ENCODE measurements at regions not wholly inside any gene's neighbourhood (a gene's known extent, or its start where the extent isn't known, plus 50 kb on each side); places are given as distances from the start of the nearest gene placed in this dataset.
"Not testable (repeated sequence)": the region's sequence is repeated elsewhere in the genome, so short reads cannot be mapped to it uniquely, and the experiment has no call there.

DNA sequence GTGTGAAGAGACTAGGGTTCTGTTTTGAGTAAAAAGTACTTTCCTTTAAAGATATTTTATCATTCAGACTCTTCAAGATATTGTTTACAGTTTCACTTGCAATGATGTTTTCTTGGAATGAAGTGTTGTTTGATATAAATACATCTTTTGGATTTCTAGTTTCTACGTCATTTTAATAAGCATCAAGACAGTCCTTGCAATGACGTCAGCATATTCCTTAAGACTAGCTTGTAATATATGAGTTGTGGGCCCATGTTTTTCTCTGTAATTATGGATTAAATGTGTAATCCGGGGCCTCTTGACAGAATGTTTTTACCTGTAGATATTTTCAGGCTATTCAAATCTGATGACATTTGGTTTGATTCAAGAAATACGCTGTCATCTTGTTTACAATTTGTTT lies 66.1 kb downstream of the RBMX2 start:
- intact Hi-C loops (cut with DNase I): no loop called here
- no peaks in the 10 kb centered on the region for H3K27me3 ChIP-seq
- DNase-seq: no peak
- H3K27ac ChIP-seq: no peak overlapping the region
- no peak for ATAC-seq
- H3K4me3 ChIP-seq: no peak overlapping the region
- no peaks in the 10 kb centered on the region for H3K4me1 ChIP-seq
- H3K36me3 ChIP-seq: no peaks in the 10 kb centered on the region
- no peaks in the 10 kb centered on the region for H3K9me3 ChIP-seq
- no peak for TF ChIP-seq CTCF (IDR thresholded peaks at IDR 0.05)

DNA sequence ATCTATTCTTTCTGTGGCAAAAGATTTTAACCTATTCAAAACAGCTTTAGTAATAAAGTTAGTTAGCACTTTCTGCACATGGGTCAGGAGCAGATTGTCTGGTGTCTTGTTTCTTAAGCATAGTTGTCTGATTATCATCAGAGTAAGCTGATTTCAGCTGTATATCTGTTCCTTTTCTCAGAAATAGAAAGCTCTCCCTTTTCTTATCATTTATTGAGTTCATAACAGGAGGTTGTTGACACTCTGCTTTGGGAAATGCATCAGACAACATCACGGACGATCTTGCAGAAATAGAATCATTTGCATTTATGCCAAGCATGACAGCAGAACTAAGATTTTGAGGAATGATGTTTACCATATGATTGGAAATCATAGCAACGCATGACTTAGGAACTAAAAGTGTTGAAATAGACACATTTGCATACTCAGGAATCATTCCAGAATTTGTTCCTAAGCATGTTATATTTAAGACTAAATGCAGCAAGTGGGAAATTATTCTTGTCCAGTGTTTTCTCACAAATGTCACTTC lies 66.7 kb downstream of the RBMX2 start:
- TF ChIP-seq CTCF (IDR thresholded peaks at IDR 0.05): no peak
- Histone ChIP-seq H3K27ac (no peak overlapping the region), H3K4me3 (no peak overlapping the region), H3K9me3 (no peaks in the 10 kb centered on the region), H3K4me1 (no peaks in the 10 kb centered on the region), H3K36me3 (no peaks in the 10 kb centered on the region), H3K27me3 (no peaks in the 10 kb centered on the region)
- ATAC-seq (no peak), DNase-seq (no peak)
- intact Hi-C loops (cut with DNase I): no loop called here

DNA sequence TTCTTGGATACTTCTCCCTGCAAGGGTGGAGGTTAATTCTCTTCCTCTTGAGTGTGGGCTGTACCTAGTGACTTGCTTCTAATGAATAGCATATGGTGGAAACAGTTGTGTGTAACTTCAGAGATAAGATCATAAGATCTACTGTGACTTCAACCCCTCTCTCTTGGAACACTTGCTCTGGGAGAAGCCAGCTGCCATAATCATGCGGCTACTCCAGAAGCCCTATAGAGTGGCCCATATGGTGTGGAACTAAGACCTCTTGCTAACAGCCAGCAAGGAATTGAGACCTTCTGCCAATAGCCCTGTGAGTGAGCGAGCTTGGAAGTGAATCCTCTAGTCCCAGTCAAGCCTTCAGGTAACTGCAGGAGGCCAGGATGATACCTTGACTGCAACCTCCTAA lies 81.1 kb downstream of the RBMX2 start:
- no peak for ATAC-seq
- DNase-seq: no peak
- Histone ChIP-seq H3K4me3 (no peak overlapping the region), H3K9me3 (no peaks in the 10 kb centered on the region), H3K36me3 (no peaks in the 10 kb centered on the region), H3K27me3 (no peaks in the 10 kb centered on the region), H3K4me1 (no peaks in the 10 kb centered on the region), H3K27ac (no peak overlapping the region)
- intact Hi-C loops (cut with DNase I): no loop called here
- no peak for TF ChIP-seq CTCF (IDR thresholded peaks at IDR 0.05)

- H3K4me1 ChIP-seq: no peaks in the 10 kb centered on the region
- H3K4me3 ChIP-seq: no peak overlapping the region
- no peaks in the 10 kb centered on the region for H3K36me3 ChIP-seq
- ATAC-seq: no peak
- no peak for TF ChIP-seq CTCF (IDR thresholded peaks at IDR 0.05)
- DNase-seq: no peak
- H3K9me3 ChIP-seq: no peaks in the 10 kb centered on the region
- intact Hi-C loops (cut with DNase I): no loop called here
- no peaks in the 10 kb centered on the region for H3K27me3 ChIP-seq
- no peak overlapping the region for H3K27ac ChIP-seq
These were observed 84.1 kb downstream of the RBMX2 start for GRCh38 chrX:130485870-130486269.

DNA sequence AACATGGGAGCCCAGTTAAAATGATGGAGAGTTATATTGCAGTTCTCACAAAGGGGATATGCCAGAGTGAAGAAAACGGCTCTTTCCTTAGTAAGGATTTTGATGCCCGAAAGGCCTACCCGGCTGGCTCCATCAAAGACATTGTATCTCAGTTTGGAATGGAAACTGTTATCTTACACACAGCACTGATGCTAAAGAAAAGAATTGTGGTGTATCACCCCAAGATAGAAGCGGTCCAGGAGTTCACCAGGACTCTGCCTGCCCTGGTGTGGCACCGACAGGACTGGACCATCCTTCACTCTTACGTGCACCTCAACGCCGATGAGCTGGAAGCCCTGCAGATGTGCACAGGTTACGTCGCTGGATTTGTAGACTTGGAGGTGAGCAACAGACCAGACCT lies 93.7 kb downstream of the RBMX2 start:
- H3K27me3 ChIP-seq; DNase-seq; intact Hi-C loops (cut with DNase I); H3K4me3 ChIP-seq; ATAC-seq; H3K36me3 ChIP-seq; H3K27ac ChIP-seq; H3K9me3 ChIP-seq; H3K4me1 ChIP-seq: not testable (repeated sequence)

- Histone ChIP-seq H3K27ac (no peak overlapping the region), H3K36me3 (no peaks in the 10 kb centered on the region), H3K9me3 (no peaks in the 10 kb centered on the region), H3K4me3 (no peak overlapping the region), H3K4me1 (no peaks in the 10 kb centered on the region), H3K27me3 (no peaks in the 10 kb centered on the region)
- TF ChIP-seq CTCF (IDR thresholded peaks at IDR 0.05): no peak
- DNase-seq: no peak
- ATAC-seq: no peak
- intact Hi-C loops (cut with DNase I): no loop called here
These were observed 95.7 kb downstream of the RBMX2 start for GRCh38 chrX:130497531-130497930.

All from upper lobe of right lung (tissue), 1 donor.